KMS-11 (cell line): ENCODE measurements at regions not wholly inside any gene's neighbourhood (a gene's known extent, or its start where the extent isn't known, plus 50 kb on each side); places are given as distances from the start of the nearest gene placed in this dataset.

Experiments
- H2AFZ ChIP-seq: fragments of 200-600 bp; sonication (generic); 2 replicates; pipeline ENCODE4 v1.6.1; 2016; ENCODE audit warnings: antibody characterized with exemption, mixed run types, low read depth
- H3K27ac ChIP-seq: fragments of 200-600 bp; sonication (generic); 2 replicates; pipeline ENCODE4 v1.6.1; 2016; ENCODE audit warnings: mild to moderate bottlenecking, mixed run types
- H3K27me3 ChIP-seq: fragments of 200-600 bp; sonication (generic); 2 replicates; pipeline ENCODE4 v1.6.1; 2017; ENCODE audit warnings: mild to moderate bottlenecking, low read depth, mixed run types, moderate library complexity; ENCODE audit not compliant: insufficient read depth
- H3K36me3 ChIP-seq: fragments of 200-600 bp; sonication (generic); 2 replicates; pipeline ENCODE4 v1.6.1; 2017; ENCODE audit warnings: mild to moderate bottlenecking, mixed run types; ENCODE audit not compliant: insufficient read depth
- H3K4me1 ChIP-seq: fragments of 200-600 bp; sonication (generic); 2 replicates; pipeline ENCODE4 v1.6.1; 2016; ENCODE audit warnings: mild to moderate bottlenecking, low read depth, mixed run types; ENCODE audit not compliant: poor library complexity, severe bottlenecking
- H3K4me2 ChIP-seq: fragments of 200-600 bp; sonication (generic); 2 replicates; pipeline ENCODE4 v1.7.0; 2016; ENCODE audit warnings: mild to moderate bottlenecking, mixed run types
- H3K4me3 ChIP-seq: fragments of 200-600 bp; sonication (generic); IDR thresholded peaks from 2 replicates; pipeline ENCODE4 v1.6.1; 2017; ENCODE audit warnings: low read depth, low read length, mixed read lengths; ENCODE audit not compliant: insufficient read depth
- H3K79me2 ChIP-seq: fragments of 200-600 bp; sonication (generic); 2 replicates; pipeline ENCODE4 v1.6.1; 2016; ENCODE audit warnings: low read depth, mixed run types; ENCODE audit not compliant: insufficient read depth
- H3K9ac ChIP-seq: fragments of 200-600 bp; sonication (generic); 2 replicates; pipeline ENCODE4 v1.6.1; 2016; ENCODE audit warnings: mild to moderate bottlenecking, mixed run types
- H4K20me1 ChIP-seq: fragments of 200-600 bp; sonication (generic); 2 replicates; pipeline ENCODE4 v1.6.1; 2016; ENCODE audit warnings: mild to moderate bottlenecking, mixed run types; ENCODE audit not compliant: insufficient read depth
- TF ChIP-seq, protein P1 (sequence below): fragments of 200-600 bp; sonication (generic); conservative IDR thresholded peaks from 2 replicates; pipeline ENCODE4 v1.6.1; 2017; ENCODE audit warnings: low read depth, mild to moderate bottlenecking, antibody characterized with exemption, low read length, moderate library complexity, mixed read lengths

DNA sequence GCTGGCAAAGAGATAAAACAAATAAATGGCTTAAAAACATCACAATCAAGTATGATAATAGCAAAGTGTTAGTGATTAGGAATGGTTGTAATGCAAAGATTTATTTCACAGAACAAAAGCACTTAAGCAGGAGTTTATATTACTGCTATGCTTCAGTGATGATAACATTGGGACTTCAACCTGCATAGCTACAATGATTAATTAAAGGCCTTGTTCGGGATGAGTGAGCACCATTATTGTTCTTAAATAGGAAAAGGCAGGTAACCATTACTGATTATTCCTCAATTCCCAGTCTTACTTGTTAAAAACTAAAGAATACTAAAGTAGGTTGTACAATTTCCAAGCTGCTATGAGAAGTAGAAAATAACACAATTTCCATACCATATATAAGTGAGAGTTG is 1247.5 kb upstream of the CDH8 start:
- Histone ChIP-seq H3K27ac (no peak overlapping the region), H3K4me3 (no peak overlapping the region), H4K20me1 (no peaks in the 10 kb centered on the region), H3K79me2 (no peaks in the 10 kb centered on the region), H2AFZ (no peak overlapping the region), H3K4me1 (no peaks in the 10 kb centered on the region), H3K4me2 (no peak overlapping the region), H3K36me3 (no peaks in the 10 kb centered on the region), H3K9ac (no peak overlapping the region), H3K27me3 (no peaks in the 10 kb centered on the region)
- TF ChIP-seq, protein P1, sequence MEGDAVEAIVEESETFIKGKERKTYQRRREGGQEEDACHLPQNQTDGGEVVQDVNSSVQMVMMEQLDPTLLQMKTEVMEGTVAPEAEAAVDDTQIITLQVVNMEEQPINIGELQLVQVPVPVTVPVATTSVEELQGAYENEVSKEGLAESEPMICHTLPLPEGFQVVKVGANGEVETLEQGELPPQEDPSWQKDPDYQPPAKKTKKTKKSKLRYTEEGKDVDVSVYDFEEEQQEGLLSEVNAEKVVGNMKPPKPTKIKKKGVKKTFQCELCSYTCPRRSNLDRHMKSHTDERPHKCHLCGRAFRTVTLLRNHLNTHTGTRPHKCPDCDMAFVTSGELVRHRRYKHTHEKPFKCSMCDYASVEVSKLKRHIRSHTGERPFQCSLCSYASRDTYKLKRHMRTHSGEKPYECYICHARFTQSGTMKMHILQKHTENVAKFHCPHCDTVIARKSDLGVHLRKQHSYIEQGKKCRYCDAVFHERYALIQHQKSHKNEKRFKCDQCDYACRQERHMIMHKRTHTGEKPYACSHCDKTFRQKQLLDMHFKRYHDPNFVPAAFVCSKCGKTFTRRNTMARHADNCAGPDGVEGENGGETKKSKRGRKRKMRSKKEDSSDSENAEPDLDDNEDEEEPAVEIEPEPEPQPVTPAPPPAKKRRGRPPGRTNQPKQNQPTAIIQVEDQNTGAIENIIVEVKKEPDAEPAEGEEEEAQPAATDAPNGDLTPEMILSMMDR, result no peak

DNA sequence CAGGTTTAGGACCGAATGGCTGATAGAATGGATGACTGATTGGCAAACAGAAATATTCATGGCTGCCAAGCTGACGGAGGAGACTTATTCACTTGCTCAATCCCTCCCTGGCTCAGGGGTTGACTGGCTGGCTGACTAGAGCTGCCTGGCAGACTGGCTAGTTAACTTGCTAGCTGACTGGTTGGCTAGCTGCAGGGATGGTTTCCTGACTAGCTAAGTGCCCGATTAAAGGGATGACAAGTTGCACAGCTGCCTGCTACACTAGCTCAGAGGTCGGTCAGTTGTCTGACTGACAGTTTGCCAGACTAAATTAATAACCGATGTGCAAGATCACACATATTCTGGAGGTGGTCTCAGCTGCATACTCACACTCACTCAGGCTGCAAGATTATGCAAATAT is 1208.4 kb upstream of the CDH8 start:
- no peaks in the 10 kb centered on the region for H3K36me3 ChIP-seq
- no peak overlapping the region for H3K9ac ChIP-seq
- no peak overlapping the region for H3K27ac ChIP-seq
- H3K27me3 ChIP-seq, result no peaks in the 10 kb centered on the region
- TF ChIP-seq, protein P1, result no peak
- no peak overlapping the region for H3K4me3 ChIP-seq
- no peaks in the 10 kb centered on the region for H4K20me1 ChIP-seq
- no peaks in the 10 kb centered on the region for H3K4me1 ChIP-seq
- no peak overlapping the region for H2AFZ ChIP-seq
- no peaks in the 10 kb centered on the region for H3K79me2 ChIP-seq
- H3K4me2 ChIP-seq, result no peak overlapping the region

DNA sequence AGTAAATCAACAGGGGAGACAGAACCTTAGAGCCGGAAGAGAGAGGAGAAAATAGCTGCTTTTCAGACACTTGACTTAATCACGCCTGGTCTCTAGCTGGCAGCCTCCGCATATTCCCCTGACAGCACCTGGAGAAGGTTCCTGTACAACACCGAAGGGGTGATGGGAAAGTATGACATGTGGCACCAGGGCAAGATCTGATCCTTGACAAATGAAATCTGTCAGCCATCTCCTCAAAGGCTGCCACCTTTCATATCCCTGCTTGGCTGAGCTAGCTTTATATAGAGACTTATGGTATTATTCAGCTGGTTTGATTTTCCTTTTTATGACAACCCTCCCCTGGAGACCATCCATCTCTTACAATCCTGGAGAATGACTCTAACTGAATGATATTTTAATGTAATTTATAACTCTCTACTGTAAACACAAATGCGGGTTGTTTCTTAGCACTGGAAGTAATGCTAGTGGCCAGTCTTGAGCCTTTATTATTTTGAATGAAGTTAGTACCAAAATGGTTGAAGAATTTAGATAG is 1205.3 kb upstream of the CDH8 start:
- Histone ChIP-seq H3K4me3 (no peak overlapping the region), H3K27ac (no peak overlapping the region), H3K4me1 (no peaks in the 10 kb centered on the region), H4K20me1 (no peaks in the 10 kb centered on the region), H2AFZ (no peak overlapping the region), H3K79me2 (no peaks in the 10 kb centered on the region), H3K4me2 (no peak overlapping the region), H3K27me3 (no peaks in the 10 kb centered on the region), H3K9ac (no peak overlapping the region), H3K36me3 (no peaks in the 10 kb centered on the region)
- TF ChIP-seq, protein P1, result no peak

DNA sequence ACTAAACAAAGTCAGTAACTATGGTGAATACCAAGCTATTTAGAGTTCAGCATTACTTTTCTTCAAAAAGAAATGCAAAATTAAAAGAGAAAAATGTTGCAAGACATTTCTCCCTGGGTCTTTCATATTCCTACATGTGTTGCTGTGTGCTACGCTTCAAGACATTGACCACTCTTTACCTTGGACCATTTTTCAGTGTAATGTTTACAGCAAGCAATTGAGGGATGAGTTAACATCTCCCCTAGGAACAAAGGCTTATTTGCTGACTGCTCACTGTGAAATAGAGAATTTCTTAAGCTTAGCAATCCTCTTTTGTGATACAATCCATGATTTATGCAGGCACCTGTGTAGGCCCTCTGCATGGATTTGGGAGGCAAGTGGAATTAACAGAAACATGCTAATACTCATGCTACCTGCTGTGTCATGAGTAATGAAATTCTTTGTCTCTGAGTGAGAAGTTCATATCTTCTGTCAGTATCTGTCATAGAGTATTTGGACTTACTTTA is 1202.9 kb upstream of the CDH8 start:
- no peak overlapping the region for H3K27ac ChIP-seq
- H3K36me3 ChIP-seq, result no peaks in the 10 kb centered on the region
- no peaks in the 10 kb centered on the region for H4K20me1 ChIP-seq
- H3K79me2 ChIP-seq, result no peaks in the 10 kb centered on the region
- no peak overlapping the region for H3K4me3 ChIP-seq
- H3K27me3 ChIP-seq, result no peaks in the 10 kb centered on the region
- H3K4me1 ChIP-seq, result no peaks in the 10 kb centered on the region
- TF ChIP-seq, protein P1, result no peak
- H2AFZ ChIP-seq, result no peak overlapping the region
- H3K4me2 ChIP-seq, result no peak overlapping the region
- H3K9ac ChIP-seq, result no peak overlapping the region
